GM11168 (cell line): ENCODE measurements at regions not wholly inside any gene's neighbourhood (a gene's known extent, or its start where the extent isn't known, plus 50 kb on each side); places are given as distances from the start of the nearest gene placed in this dataset.

Source experiments
- in situ Hi-C: fragments of 300-500 bp; cut with MboI; formaldehyde crosslinking; loops from one replicate; pipeline ENCODE4 v1.12.0; 2022; ENCODE audit warnings: low sequenced_read_pairs; ENCODE audit not compliant: unreplicated experiment

- in situ Hi-C loops, result no loop called here
Measured at GRCh38 chr10:1954300-1954699, 217.0 kb upstream of the ADARB2 start.

GRCh38 chr10:1952126-1953095, 215.1 kb upstream of the ADARB2 start:
- in situ Hi-C loops, result no loop called here

DNA sequence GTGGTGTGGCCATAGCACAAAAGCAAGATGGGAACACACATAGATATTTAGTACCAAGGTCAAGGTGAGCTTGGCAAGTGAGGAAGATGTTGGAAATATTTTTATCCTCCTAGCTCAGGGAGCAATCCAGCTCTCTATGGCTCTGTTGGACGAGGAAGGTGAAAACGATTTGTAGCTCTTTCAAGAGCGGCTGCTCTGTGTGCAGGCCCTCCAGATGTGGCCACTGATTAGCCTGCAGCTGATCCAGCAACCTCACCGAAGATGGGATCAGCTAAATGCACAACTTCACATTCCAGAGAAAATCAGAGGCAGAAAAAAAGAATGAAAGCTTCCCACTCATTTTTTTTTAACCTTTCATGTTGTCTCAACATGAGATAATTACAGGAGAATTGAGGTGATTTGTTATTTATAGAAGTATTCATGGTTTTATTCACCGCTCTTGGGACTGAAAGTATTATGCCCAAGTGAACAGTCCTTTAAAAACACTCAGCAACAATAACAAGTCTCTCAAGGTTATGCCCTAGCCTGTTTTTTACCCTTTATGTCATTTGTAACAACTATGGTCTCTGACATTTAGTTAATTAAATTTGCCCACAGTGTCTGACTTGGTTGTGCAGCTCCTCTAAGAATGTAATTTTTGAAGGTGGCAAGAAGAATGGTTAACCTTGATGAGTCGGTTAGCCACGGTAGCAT, 213.6 kb upstream of the ADARB2 start:
- in situ Hi-C loops, result no loop called here

DNA sequence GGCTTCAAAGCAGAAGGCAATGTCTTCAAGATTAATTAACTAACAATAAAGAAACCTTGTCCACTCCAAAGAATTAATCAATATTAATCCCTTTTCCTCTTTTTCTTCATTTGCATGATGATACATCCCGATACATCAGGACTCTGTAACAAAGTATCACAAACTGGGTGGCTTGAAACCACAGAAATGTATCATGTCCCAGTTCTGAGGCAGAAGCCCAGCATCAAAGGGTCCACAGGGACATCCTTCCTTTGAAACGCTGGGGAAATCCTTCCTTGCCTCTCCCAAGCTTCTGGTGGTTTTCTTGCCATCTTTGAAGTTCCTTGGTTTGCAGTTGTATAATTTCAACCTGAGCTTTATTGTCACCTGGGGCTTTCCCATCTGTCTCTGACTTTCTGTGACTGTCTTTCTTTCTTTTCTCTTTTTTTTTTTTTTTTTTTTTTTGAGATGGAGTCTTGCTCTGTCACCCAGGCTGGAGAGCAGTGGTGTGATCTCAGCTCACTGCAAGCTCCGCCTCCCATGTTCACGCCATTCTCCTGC, 210.2 kb upstream of the ADARB2 start:
- in situ Hi-C loops, result no loop called here

GRCh38 chr10:1944487-1944886, 207.2 kb upstream of the ADARB2 start:
- in situ Hi-C loops, result no loop called here

DNA sequence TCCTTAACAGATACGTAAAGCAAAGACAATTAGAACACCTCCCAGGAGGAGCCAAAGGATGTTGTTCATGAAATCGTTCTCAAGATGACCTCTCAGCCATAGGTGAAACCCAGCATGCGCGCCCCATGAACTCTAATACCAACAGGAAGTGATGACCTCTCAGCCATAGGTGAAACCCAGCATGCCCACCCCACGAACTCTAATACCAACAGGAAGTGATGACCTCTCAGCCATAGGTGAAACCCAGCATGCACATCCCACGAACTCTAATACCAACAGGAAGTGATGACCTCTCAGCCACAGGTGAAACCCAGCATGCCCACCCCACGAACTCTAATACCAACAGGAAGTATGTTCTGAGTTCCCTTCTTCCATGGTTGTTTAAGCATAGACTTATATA, 205.2 kb upstream of the ADARB2 start:
- in situ Hi-C loops, result no loop called here

DNA sequence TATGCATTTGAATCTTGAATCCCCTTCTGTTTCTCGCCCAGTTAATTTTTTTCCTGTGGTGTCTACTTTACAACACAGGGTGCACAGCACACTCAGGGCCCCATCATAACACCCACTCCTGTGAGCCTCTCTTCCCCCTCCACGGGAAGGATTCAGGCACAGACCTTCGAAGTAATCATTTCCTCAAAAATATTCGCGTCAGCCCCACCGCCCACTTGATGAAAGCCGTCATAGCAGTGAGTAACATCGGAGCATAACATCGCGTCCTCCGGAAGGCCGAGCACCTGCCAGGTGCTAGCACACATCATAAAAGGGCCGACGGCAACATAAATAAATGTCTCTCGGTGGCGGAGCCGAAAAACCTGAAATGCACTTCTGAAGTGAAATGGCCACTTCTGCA, 201.7 kb upstream of the ADARB2 start:
- in situ Hi-C loops, result no loop called here

- in situ Hi-C loops, result no loop called here
Measured at GRCh38 chr10:1938317-1938716, 201.0 kb upstream of the ADARB2 start.

- in situ Hi-C loops, result no loop called here
Measured at GRCh38 chr10:1935912-1936311, 198.6 kb upstream of the ADARB2 start.

DNA sequence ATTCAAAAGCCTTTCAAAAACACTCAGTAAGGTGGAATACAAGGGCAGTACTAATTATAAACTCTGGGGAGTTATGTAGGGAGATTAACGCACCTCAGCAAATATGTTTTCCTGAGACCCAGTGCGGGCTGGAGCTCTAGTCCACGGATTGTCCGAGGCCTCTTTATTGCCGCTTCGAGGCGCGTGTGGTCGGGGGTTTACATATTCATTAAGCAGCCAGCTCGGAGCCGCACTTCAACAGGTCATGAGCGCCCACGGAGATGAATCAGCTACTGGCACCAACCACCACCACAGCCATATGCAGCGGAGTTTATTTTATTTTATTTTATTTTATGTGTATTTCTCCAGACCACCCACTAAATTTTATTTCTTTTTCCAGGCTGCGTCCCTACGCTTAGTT, 195.9 kb upstream of the ADARB2 start:
- in situ Hi-C loops, result no loop called here

- in situ Hi-C loops, result no loop called here
Measured at GRCh38 chr10:1932692-1933094, 195.4 kb upstream of the ADARB2 start.

DNA sequence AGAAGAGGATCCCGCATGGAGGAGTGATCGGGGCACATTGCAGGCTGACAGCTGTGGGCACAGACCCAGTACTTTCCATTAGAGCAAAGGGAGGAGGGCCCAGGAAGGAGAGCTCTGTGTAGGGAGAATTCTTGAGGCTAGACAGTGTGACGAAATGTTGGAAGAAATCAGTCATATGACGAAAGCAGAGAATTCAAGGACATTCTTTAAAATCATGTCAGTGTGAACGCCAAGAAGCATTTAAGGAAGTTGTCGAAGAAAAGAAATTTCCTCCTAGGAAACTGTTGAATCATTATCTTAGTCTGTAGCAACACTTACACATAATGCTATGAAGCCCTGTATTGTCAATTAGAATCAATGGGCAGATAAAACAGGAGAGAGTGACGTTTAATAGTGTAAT, 191.3 kb upstream of the ADARB2 start:
- in situ Hi-C loops, result no loop called here

GRCh38 chr10:1923998-1924397, 186.7 kb upstream of the ADARB2 start:
- in situ Hi-C loops, result no loop called here

GRCh38 chr10:1923586-1923985, 186.3 kb upstream of the ADARB2 start:
- in situ Hi-C loops, result no loop called here

DNA sequence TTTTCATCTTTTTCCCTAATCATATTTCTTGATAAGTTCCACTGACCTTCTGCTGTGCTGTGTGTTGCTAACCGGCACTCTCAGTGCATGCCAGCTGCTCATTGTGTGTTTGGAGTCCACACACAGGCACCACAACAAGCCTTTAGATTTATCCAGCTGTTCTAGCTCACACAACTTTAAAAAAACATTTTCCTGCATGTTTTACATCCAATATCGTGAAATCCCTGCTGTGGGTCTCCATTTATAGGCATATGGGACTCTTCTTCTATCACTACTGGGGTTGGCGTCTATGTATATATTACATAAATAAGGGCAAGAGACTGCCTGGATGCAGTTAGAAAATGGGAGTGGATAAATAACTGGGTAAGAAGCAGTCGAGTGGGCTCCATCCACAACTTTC, 183.6 kb upstream of the ADARB2 start:
- in situ Hi-C loops, result no loop called here

- in situ Hi-C loops, result no loop called here
Measured at GRCh38 chr10:1920127-1920526, 182.8 kb upstream of the ADARB2 start.

GRCh38 chr10:1911771-1912170, 174.4 kb upstream of the ADARB2 start:
- in situ Hi-C loops, result no loop called here

DNA sequence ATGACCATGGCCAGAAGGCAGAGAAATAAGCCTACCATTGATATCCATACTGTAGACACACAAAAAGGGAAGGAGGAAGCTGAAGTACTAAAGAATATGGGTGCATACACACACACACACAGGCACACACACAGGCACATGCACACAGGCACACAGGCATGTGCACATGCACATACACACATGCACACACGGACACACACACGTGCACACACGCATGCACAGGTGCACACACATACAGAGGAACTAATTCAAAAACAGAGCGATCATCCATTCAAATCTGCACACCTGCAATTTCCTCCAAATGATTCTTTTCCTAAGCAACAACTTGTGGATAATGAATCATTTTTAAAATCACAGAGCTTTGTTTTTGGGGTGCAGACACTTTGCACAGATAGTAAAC, 166.7 kb upstream of the ADARB2 start:
- in situ Hi-C loops, result no loop called here

DNA sequence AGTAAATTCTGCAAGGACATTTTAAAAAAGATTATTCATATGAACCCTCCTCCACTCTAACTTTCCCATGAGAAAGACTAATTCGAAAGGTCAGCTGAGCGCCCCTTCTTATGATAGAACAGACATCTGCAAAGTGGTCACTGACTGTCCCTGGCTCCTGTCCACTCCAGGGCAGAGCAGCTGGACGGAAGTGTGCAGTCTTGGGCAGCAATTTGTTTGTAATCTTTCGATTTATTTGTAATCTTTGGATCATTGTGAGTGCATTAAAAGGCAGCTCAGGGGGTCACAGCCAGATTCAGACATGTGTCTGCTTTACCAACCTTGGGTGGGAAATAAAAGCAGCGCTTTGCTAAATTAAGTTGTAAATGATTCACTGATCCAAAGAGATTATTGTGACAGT, 158.8 kb upstream of the ADARB2 start:
- in situ Hi-C loops, result no loop called here

GRCh38 chr10:1895691-1896090, 158.4 kb upstream of the ADARB2 start:
- in situ Hi-C loops, result no loop called here

DNA sequence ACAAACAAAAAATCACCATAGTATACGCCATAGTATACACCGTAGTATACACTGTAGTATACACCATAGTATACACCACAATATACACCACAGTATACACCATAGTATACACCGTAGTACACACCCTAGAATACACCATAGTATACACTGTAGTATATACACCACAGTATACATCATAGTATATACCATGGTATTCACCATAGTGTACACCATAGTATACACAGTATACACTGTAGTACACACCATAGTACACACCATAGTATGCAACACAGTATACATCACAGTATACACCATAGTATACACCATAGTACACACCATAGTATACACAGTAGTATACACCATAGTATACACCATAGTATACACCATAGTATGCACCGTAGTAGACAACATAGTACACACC, 157.6 kb upstream of the ADARB2 start:
- in situ Hi-C loops, result no loop called here
